ENCODE measurements at regions not wholly inside any gene's neighbourhood (a gene's known extent, or its start where the extent isn't known, plus 50 kb on each side); places are given as distances from the start of the nearest gene placed in this dataset.

GRCh38 chr9:90007516-90008440, 403.0 kb downstream of the GADD45G start:
- no peak for DNase-seq

GRCh38 chr9:90009447-90009846, 404.6 kb downstream of the GADD45G start:
- no peak for DNase-seq

- no peak for DNase-seq
Measured at GRCh38 chr9:90010793-90011192, 406.0 kb downstream of the GADD45G start.

GRCh38 chr9:90012949-90013348, 408.1 kb downstream of the GADD45G start:
- no peak for DNase-seq

- no peak for DNase-seq
Measured at GRCh38 chr9:90013778-90014177, 409.0 kb downstream of the GADD45G start.

- no peak for DNase-seq
Measured at GRCh38 chr9:90014421-90014820, 409.6 kb downstream of the GADD45G start.

GRCh38 chr9:90016272-90016671, 411.5 kb downstream of the GADD45G start:
- DNase-seq, result no peak

- no peak for DNase-seq
Measured at GRCh38 chr9:90017679-90018078, 412.9 kb downstream of the GADD45G start.

GRCh38 chr9:90018688-90019087, 413.9 kb downstream of the GADD45G start:
- no peak for DNase-seq

GRCh38 chr9:90019626-90020025, 414.8 kb downstream of the GADD45G start:
- no peak for DNase-seq

- DNase-seq, result no peak
Measured at GRCh38 chr9:90020276-90020871, 415.6 kb downstream of the GADD45G start.

GRCh38 chr9:90021216-90021906, 416.5 kb downstream of the GADD45G start:
- DNase-seq, result no peak

- DNase-seq, result no peak
Measured at GRCh38 chr9:90022474-90022873, 417.7 kb downstream of the GADD45G start.

GRCh38 chr9:90023861-90024260, 419.0 kb downstream of the GADD45G start:
- DNase-seq, result no peak

- no peak for DNase-seq
Measured at GRCh38 chr9:90024409-90024808, 419.6 kb downstream of the GADD45G start.

- no peak for DNase-seq
Measured at GRCh38 chr9:90024823-90025222, 420.0 kb downstream of the GADD45G start.

- no peak for DNase-seq
Measured at GRCh38 chr9:90025816-90026215, 421.0 kb downstream of the GADD45G start.

- no peak for DNase-seq
Measured at GRCh38 chr9:90027296-90027790, 422.5 kb downstream of the GADD45G start.

GRCh38 chr9:90029386-90029785, 424.6 kb downstream of the GADD45G start:
- DNase-seq, result no peak

GRCh38 chr9:90029996-90030395, 425.2 kb downstream of the GADD45G start:
- no peak for DNase-seq

GRCh38 chr9:90032296-90033027, 427.6 kb downstream of the GADD45G start:
- no peak for DNase-seq

GRCh38 chr9:90033028-90033650, 428.3 kb downstream of the GADD45G start:
- DNase-seq, result no peak

All from activated effector memory CD4-positive, alpha-beta T cell treated with anti-CD3 and anti-CD28 coated beads, Interleukin-2, amount 50 U/mL, for 16 hours (primary cell).